IMR-90 (cell line): ENCODE measurements at regions not wholly inside any gene's neighbourhood (a gene's known extent, or its start where the extent isn't known, plus 50 kb on each side); places are given as distances from the start of the nearest gene placed in this dataset.

Experiments
- ATAC-seq: fragments of 200-7000 bp; cut with Tn5 transposase; 2 replicates; pipeline ENCODE4 v1.9.1; 2020; ENCODE audit warnings: low read depth, mild to moderate bottlenecking, moderate library complexity
- BruUV-seq: library from RNA; stranded (reverse); fragments of 400-500 nt; replicated peaks from 2 replicates; lab custom pipeline; 2021; lab: Mats Ljungman, UMichigan
- CTCF ChIA-PET: fragments of 300-600 bp; formaldehyde crosslinking; extraction: SDS; loops from one replicate; lab custom pipeline; 2021; ENCODE audit warnings: antibody characterized with exemption; lab: Yijun Ruan, JAX
- POLR2A ChIA-PET: fragments of 300-600 bp; sonication (Branson Sonifier 250); formaldehyde crosslinking; loops from one replicate; lab custom pipeline; 2022; ENCODE audit warnings: antibody characterized with exemption; ENCODE audit not compliant: unreplicated experiment; lab: Charles Lee
- DNase-seq: peaks from one replicate; pipeline ENCODE4 v3.0.0; 2013
- H2AFZ ChIP-seq: replicated peaks from 2 replicates; pipeline ENCODE3; 2013; ENCODE audit warnings: low read length, mild to moderate bottlenecking; ENCODE audit not compliant: poor library complexity
- H2AK5ac ChIP-seq: 2 replicates; pipeline ENCODE4 v1.6.1; 2013; ENCODE audit warnings: low read depth, low read length, inconsistent platforms
- H2AK9ac ChIP-seq: replicated peaks from 2 replicates; pipeline ENCODE3; 2013; ENCODE audit warnings: mild to moderate bottlenecking, low read depth, low read length, moderate library complexity; ENCODE audit not compliant: poor library complexity
- H2BK120ac ChIP-seq: 2 replicates; pipeline ENCODE4 v1.6.1; 2013; ENCODE audit warnings: low read depth, low read length, inconsistent platforms
- H2BK15ac ChIP-seq: 3 replicates; pipeline ENCODE4 v1.6.1; 2013; ENCODE audit warnings: low read depth, low read length, inconsistent platforms
- H2BK20ac ChIP-seq: 2 replicates; pipeline ENCODE4 v1.6.1; 2013; ENCODE audit warnings: low read depth, mild to moderate bottlenecking, inconsistent platforms, low read length, moderate library complexity
- H2BK5ac ChIP-seq: 2 replicates; pipeline ENCODE4 v1.6.1; 2013; ENCODE audit warnings: mild to moderate bottlenecking, low read depth, low read length, inconsistent platforms; ENCODE audit not compliant: poor library complexity, severe bottlenecking
- H3K14ac ChIP-seq: replicated peaks from 2 replicates; pipeline ENCODE4 v1.6.1; 2013; ENCODE audit warnings: low read depth, low read length, inconsistent platforms
- H3K18ac ChIP-seq: 2 replicates; pipeline ENCODE4 v1.6.1; 2013; ENCODE audit warnings: low read depth, low read length, control low read depth
- H3K23ac ChIP-seq: 2 replicates; pipeline ENCODE4 v1.6.1; 2013; ENCODE audit warnings: low read depth, low read length, inconsistent platforms
- H3K27ac ChIP-seq: 2 replicates; pipeline ENCODE4 v1.5.1; 2013; ENCODE audit warnings: mild to moderate bottlenecking, control low read depth, low read length; ENCODE audit not compliant: insufficient read depth
- H3K27me3 ChIP-seq: 2 replicates; pipeline ENCODE4 v1.6.1; 2013; ENCODE audit warnings: low read length; ENCODE audit not compliant: control insufficient read depth, insufficient read depth
- H3K36me3 ChIP-seq: 2 replicates; pipeline ENCODE4 v1.6.1; 2013; ENCODE audit warnings: low read length, mixed read lengths; ENCODE audit not compliant: control insufficient read depth, insufficient read depth
- H3K4ac ChIP-seq: 2 replicates; pipeline ENCODE4 v1.6.1; 2013; ENCODE audit warnings: low read depth, low read length, inconsistent platforms
- H3K4me1 ChIP-seq: 2 replicates; pipeline ENCODE4 v1.6.1; 2013; ENCODE audit warnings: low read length, mixed read lengths; ENCODE audit not compliant: control insufficient read depth, insufficient read depth
- H3K4me2 ChIP-seq: 2 replicates; pipeline ENCODE4 v1.6.1; 2013; ENCODE audit warnings: low read depth, mild to moderate bottlenecking, control low read depth, low read length, moderate library complexity
- H3K4me3 ChIP-seq: 2 replicates; pipeline ENCODE4 v1.5.1; 2013; ENCODE audit warnings: low read depth, mild to moderate bottlenecking, control low read depth, low read length, moderate library complexity; ENCODE audit not compliant: insufficient read depth
- H3K56ac ChIP-seq: 2 replicates; pipeline ENCODE4 v1.6.1; 2013; ENCODE audit warnings: low read length, inconsistent platforms; ENCODE audit not compliant: insufficient read depth; ENCODE audit errors: extremely low read depth
- H3K79me1 ChIP-seq, 2 experiments: 2 replicates each; pipeline ENCODE4 v1.6.1; 2013; ENCODE audit warnings: low read length in 2 of 2, inconsistent platforms in 1 of 2, low read depth in 1 of 2
- H3K9ac ChIP-seq: 2 replicates; pipeline ENCODE4 v1.6.1; 2013; ENCODE audit warnings: low read depth, low read length, control low read depth
- H3K9me1 ChIP-seq: 2 replicates; pipeline ENCODE4 v1.6.1; 2013; ENCODE audit warnings: low read length, inconsistent platforms; ENCODE audit not compliant: insufficient read depth
- H3K9me3 ChIP-seq: 2 replicates; pipeline ENCODE4 v1.6.1; 2013; ENCODE audit warnings: low read length; ENCODE audit not compliant: control insufficient read depth, insufficient read depth
- H4K20me1 ChIP-seq: 2 replicates; pipeline ENCODE4 v1.6.1; 2013; ENCODE audit warnings: low read length, inconsistent platforms; ENCODE audit not compliant: insufficient read depth
- H4K5ac ChIP-seq: 2 replicates; pipeline ENCODE4 v1.6.1; 2013; ENCODE audit warnings: mild to moderate bottlenecking, low read depth, low read length, control low read depth
- H4K8ac ChIP-seq, 2 experiments: 2 replicates each; pipeline ENCODE4 v1.6.1; 2013; ENCODE audit warnings: low read depth in 2 of 2, low read length in 2 of 2, control low read depth in 1 of 2, inconsistent platforms in 1 of 2
- H4K91ac ChIP-seq: 2 replicates; pipeline ENCODE4 v1.6.1; 2013; ENCODE audit warnings: low read depth, low read length, inconsistent platforms; ENCODE audit not compliant: insufficient read depth
- BHLHE40 ChIP-seq: fragments of 150-350 bp; IDR thresholded peaks from 2 replicates; pipeline ENCODE4 v1.6.1; 2016; ENCODE audit warnings: mild to moderate bottlenecking, low read depth, low read length
- CEBPB ChIP-seq: IDR thresholded peaks from 2 replicates; pipeline ENCODE4 v1.6.1; 2012; ENCODE audit warnings: low read depth, low read length, improper control_type of control experiment
- CHD1 ChIP-seq: IDR thresholded peaks from 2 replicates; pipeline ENCODE4 v1.6.1; 2012; ENCODE audit warnings: low read depth, low read length, improper control_type of control experiment
- ELK1 ChIP-seq: fragments of 150-350 bp; IDR thresholded peaks from 2 replicates; pipeline ENCODE4 v1.6.1; 2016; ENCODE audit warnings: low read depth, mild to moderate bottlenecking, low read length, moderate library complexity, borderline replicate concordance
- FOS ChIP-seq: fragments of 150-350 bp; IDR thresholded peaks from 2 replicates; pipeline ENCODE4 v1.6.1; 2016; ENCODE audit warnings: low read depth, low read length
- MAFK ChIP-seq: IDR thresholded peaks from 2 replicates; pipeline ENCODE4 v1.6.1; 2012; ENCODE audit warnings: low read depth, low read length, improper control_type of control experiment
- MAZ ChIP-seq: IDR thresholded peaks from 2 replicates; pipeline ENCODE4 v1.6.1; 2012; ENCODE audit warnings: low read depth, mild to moderate bottlenecking, low read length, improper control_type of control experiment, moderate library complexity, borderline replicate concordance
- MXI1 ChIP-seq: IDR thresholded peaks from 2 replicates; pipeline ENCODE4 v1.6.1; 2012; ENCODE audit warnings: low read depth, mild to moderate bottlenecking, low read length, moderate library complexity, borderline replicate concordance
- NFE2L2 ChIP-seq: fragments of 150-350 bp; IDR thresholded peaks from 2 replicates; pipeline ENCODE4 v1.6.1; 2016; ENCODE audit warnings: low read depth, mild to moderate bottlenecking, low read length
- POLR2A ChIP-seq: IDR thresholded peaks from 2 replicates; pipeline ENCODE4 v1.6.1; 2012; ENCODE audit warnings: mild to moderate bottlenecking, low read depth, low read length
- RAD21 ChIP-seq: IDR thresholded peaks from 2 replicates; pipeline ENCODE4 v1.6.1; 2012; ENCODE audit warnings: low read length, improper control_type of control experiment
- RCOR1 ChIP-seq: IDR thresholded peaks from 2 replicates; pipeline ENCODE4 v1.6.1; 2012; ENCODE audit warnings: mild to moderate bottlenecking, low read length, improper control_type of control experiment; ENCODE audit not compliant: insufficient replicate concordance
- RFX5 ChIP-seq: IDR thresholded peaks from 2 replicates; pipeline ENCODE4 v1.8.0; 2012; ENCODE audit warnings: low read depth, mild to moderate bottlenecking, low read length, moderate library complexity
- SMC3 ChIP-seq: fragments of 150-350 bp; IDR thresholded peaks from 2 replicates; pipeline ENCODE4 v1.6.1; 2016; ENCODE audit warnings: low read depth, mild to moderate bottlenecking, antibody characterized with exemption, low read length, moderate library complexity
- WGBS, 2 experiments: methylation state at CpG; one replicate each; pipeline versions ENCODE4 v1.1.5 to v1.1.7; 2013; ENCODE audit warnings: missing lambda C conversion rate in 2 of 2; ENCODE audit not compliant: insufficient read length in 1 of 2; ENCODE audit errors: extremely low coverage in 2 of 2; 5-methylcytosine and 5-hydroxymethylcytosine counted together
- dilution Hi-C: fragments of 300-500 bp; cut with HindIII; formaldehyde crosslinking; loops from one replicate; pipeline ENCODE4 v1.14.3; 2018; ENCODE audit warnings: low sequenced_read_pairs; ENCODE audit not compliant: unreplicated experiment
- in situ Hi-C: fragments of 300-500 bp; cut with MboI; formaldehyde crosslinking; loops from 3 replicates; pipeline ENCODE4 v1.14.3; 2019; ENCODE audit warnings: low sequenced_read_pairs, inconsistent platforms, mixed read lengths
- intact Hi-C: fragments of 100-400 bp; cut with micrococcal nuclease; formaldehyde crosslinking; loops from 2 replicates; pipeline ENCODE4 v1.10.0; 2022
- TF ChIP-seq, protein P1 (sequence below): fragments of 150-350 bp; IDR thresholded peaks from 2 replicates; pipeline ENCODE4 v1.6.1; 2017; ENCODE audit warnings: mild to moderate bottlenecking, antibody characterized with exemption, low read length, low read depth
- TF ChIP-seq, protein P2 (sequence below): conservative IDR thresholded peaks from 2 replicates; pipeline ENCODE4 v1.5.1; 2012; ENCODE audit warnings: mild to moderate bottlenecking, low read depth, low read length, improper control_type of control experiment

- Histone ChIP-seq H4K5ac (no peak overlapping the region), H3K4me2 (no peak overlapping the region), H3K4me3 (no peak overlapping the region), H3K4ac (no peak overlapping the region), H3K79me1 (no peaks in the 10 kb centered on the region), H2BK120ac (no peak overlapping the region), H3K4me1 (no peaks in the 10 kb centered on the region), H3K18ac (no peak overlapping the region), H2BK15ac (no peak overlapping the region), H3K56ac (no peak overlapping the region), H2AK5ac (no peak overlapping the region), H4K20me1 (no peaks in the 10 kb centered on the region), H3K27me3 (no peaks in the 10 kb centered on the region), H3K9me1 (no peaks in the 10 kb centered on the region), H2AK9ac (no peak overlapping the region), H2AFZ (no peak overlapping the region), H4K8ac (no peak overlapping the region), H2BK20ac (no peak overlapping the region), H3K14ac (no peak overlapping the region), H3K9ac (no peak overlapping the region), H4K91ac (no peak overlapping the region), H3K27ac (no peak overlapping the region), H3K36me3 (no peaks in the 10 kb centered on the region), H3K9me3 (0 out of 2 replicates have a peak, but pooled peaks cover 1% of the 10 kb centered on the region), H3K23ac (no peak overlapping the region), H2BK5ac (no peak overlapping the region)
- DNase-seq (no peak), ATAC-seq (no peak)
- dilution Hi-C loops: no loop called here
- POLR2A ChIA-PET: no interaction called here
- CTCF ChIA-PET: no interaction called here
- BruUV-seq: no TSS peak
- in situ Hi-C loops: no loop called here
- intact Hi-C loops: no loop called here
- TF ChIP-seq MAFK (no peak), CHD1 (no peak), RCOR1 (no peak), RAD21 (no peak), ELK1 (no peak), MXI1 (no peak), MAZ (no peak), NFE2L2 (no peak), CEBPB (no peak), POLR2A (no peak), FOS (no peak), SMC3 (no peak), BHLHE40 (no peak), RFX5 (no peak)
- TF ChIP-seq, protein P1, sequence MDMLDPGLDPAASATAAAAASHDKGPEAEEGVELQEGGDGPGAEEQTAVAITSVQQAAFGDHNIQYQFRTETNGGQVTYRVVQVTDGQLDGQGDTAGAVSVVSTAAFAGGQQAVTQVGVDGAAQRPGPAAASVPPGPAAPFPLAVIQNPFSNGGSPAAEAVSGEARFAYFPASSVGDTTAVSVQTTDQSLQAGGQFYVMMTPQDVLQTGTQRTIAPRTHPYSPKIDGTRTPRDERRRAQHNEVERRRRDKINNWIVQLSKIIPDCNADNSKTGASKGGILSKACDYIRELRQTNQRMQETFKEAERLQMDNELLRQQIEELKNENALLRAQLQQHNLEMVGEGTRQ: no peak
- TF ChIP-seq, protein P2, sequence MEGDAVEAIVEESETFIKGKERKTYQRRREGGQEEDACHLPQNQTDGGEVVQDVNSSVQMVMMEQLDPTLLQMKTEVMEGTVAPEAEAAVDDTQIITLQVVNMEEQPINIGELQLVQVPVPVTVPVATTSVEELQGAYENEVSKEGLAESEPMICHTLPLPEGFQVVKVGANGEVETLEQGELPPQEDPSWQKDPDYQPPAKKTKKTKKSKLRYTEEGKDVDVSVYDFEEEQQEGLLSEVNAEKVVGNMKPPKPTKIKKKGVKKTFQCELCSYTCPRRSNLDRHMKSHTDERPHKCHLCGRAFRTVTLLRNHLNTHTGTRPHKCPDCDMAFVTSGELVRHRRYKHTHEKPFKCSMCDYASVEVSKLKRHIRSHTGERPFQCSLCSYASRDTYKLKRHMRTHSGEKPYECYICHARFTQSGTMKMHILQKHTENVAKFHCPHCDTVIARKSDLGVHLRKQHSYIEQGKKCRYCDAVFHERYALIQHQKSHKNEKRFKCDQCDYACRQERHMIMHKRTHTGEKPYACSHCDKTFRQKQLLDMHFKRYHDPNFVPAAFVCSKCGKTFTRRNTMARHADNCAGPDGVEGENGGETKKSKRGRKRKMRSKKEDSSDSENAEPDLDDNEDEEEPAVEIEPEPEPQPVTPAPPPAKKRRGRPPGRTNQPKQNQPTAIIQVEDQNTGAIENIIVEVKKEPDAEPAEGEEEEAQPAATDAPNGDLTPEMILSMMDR: no peak
- 80% methylated on average over 1 of the region's 3 CpGs; no CpG with 5 or more reads in 1 of the 2 experiments for WGBS, 2 experiments
Observed at GRCh38 chrX:94744786-94745185, 1070.8 kb downstream of the FAM133A start.
